Effector memory CD4-positive, alpha-beta T cell (primary cell): ENCODE measurements at regions not wholly inside any gene's neighbourhood (a gene's known extent, or its start where the extent isn't known, plus 50 kb on each side); places are given as distances from the start of the nearest gene placed in this dataset.

Experiments used
- DNase-seq, 3 donors: peaks; one replicate each; pipeline ENCODE4 v3.0.0-alpha.2; 2020
- H3K27ac ChIP-seq: 2 replicates; pipeline ENCODE4 v1.7.0; 2013; ENCODE audit warnings: mild to moderate bottlenecking, low read length, moderate library complexity; ENCODE audit not compliant: insufficient read depth, poor library complexity, severe bottlenecking
- H3K27me3 ChIP-seq: replicated peaks from 2 replicates; pipeline ENCODE4 v1.7.0; 2013; ENCODE audit warnings: mild to moderate bottlenecking, low read length; ENCODE audit not compliant: insufficient read depth, control insufficient read depth, poor library complexity, severe bottlenecking
- H3K36me3 ChIP-seq: 2 replicates; pipeline ENCODE4 v1.7.0; 2013; ENCODE audit warnings: mild to moderate bottlenecking, low read length, moderate library complexity; ENCODE audit not compliant: control insufficient read depth, insufficient read depth
- H3K4me1 ChIP-seq: 2 replicates; pipeline ENCODE4 v1.7.0; 2013; ENCODE audit warnings: low read length, mild to moderate bottlenecking; ENCODE audit not compliant: control insufficient read depth, insufficient read depth, poor library complexity, severe bottlenecking
- H3K4me3 ChIP-seq: 2 replicates; pipeline ENCODE4 v1.7.0; 2013; ENCODE audit warnings: low read length, low read depth, mild to moderate bottlenecking; ENCODE audit not compliant: insufficient read depth, poor library complexity, severe bottlenecking
- H3K9me3 ChIP-seq: 2 replicates; pipeline ENCODE4 v1.7.0; 2013; ENCODE audit warnings: mild to moderate bottlenecking, low read length, moderate library complexity; ENCODE audit not compliant: control insufficient read depth

- Histone ChIP-seq H3K4me1 (no peaks in the 10 kb centered on the region), H3K36me3 (no peaks in the 10 kb centered on the region), H3K27me3 (no peaks in the 10 kb centered on the region), H3K27ac (no peak overlapping the region), H3K4me3 (no peak overlapping the region), H3K9me3 (no peaks in the 10 kb centered on the region)
- DNase-seq = no peak
These were observed 246.8 kb downstream of the RAD51AP2 start for GRCh38 chr2:17271416-17271815.

GRCh38 chr2:17270894-17271293 is 247.3 kb downstream of the RAD51AP2 start:
- Histone ChIP-seq H3K27me3 (no peaks in the 10 kb centered on the region), H3K27ac (no peak overlapping the region), H3K9me3 (no peaks in the 10 kb centered on the region), H3K4me3 (no peak overlapping the region), H3K36me3 (no peaks in the 10 kb centered on the region), H3K4me1 (no peaks in the 10 kb centered on the region)
- DNase-seq = no peak

GRCh38 chr2:17263570-17263968 is 254.7 kb downstream of the RAD51AP2 start:
- Histone ChIP-seq H3K4me1 (no peaks in the 10 kb centered on the region), H3K4me3 (no peak overlapping the region), H3K36me3 (no peaks in the 10 kb centered on the region), H3K27me3 (no peaks in the 10 kb centered on the region), H3K27ac (no peak overlapping the region), H3K9me3 (no peaks in the 10 kb centered on the region)
- DNase-seq = no peak

DNA sequence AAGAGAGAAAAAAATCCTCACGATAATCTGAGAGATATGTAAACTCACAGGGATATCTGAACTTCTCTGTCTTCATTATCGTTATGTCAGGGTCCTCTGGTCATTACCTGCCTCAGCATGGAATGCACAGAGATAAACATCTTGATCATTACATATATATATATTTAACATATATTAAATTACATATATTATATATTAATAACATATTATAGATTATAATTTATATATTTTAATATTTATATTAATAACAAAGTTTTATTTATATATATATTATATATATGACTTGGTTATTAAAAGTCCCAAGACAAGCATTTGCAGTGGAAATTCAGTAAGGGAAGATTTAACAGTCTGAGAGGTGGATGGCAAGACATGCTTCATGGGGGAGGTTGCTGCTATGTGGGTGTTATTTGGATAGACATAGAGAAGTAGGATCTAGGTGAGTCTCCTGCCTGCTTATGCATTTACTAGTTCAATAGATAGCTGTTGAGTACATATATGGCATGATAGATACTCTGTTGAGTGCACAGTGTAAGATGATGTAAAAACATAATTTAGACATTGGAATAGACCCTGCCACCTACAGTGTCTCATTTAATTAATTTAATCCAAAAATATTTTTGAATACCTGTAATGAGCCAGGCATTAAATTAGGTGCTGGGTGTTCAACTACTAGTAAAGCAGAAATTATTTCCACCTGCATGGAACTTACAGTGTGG is 255.2 kb downstream of the RAD51AP2 start:
- H3K9me3 ChIP-seq = no peaks in the 10 kb centered on the region
- no peak overlapping the region for H3K4me3 ChIP-seq
- no peak for DNase-seq
- H3K27me3 ChIP-seq = no peaks in the 10 kb centered on the region
- H3K27ac ChIP-seq = no peak overlapping the region
- H3K4me1 ChIP-seq = no peaks in the 10 kb centered on the region
- H3K36me3 ChIP-seq = no peaks in the 10 kb centered on the region

DNA sequence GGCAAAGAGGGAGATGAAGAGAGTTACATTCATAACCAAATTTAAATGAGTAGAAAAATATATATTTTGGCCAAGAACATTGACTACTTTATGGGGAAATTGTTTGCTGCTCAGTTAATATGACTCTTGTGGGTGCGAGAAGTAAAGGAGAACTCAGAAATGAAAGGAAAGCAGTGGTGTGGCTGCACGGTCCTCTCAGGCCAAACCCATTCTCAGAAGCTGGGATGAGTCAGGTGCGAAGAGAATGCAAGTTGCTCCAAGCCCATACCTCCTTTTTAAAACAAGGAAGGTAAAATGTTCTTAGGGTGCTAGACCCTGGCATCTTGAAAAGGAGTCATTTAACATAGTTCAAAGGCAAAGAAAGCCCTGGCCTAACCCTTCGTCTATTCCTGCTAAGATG is 258.6 kb downstream of the RAD51AP2 start:
- Histone ChIP-seq H3K9me3 (no peaks in the 10 kb centered on the region), H3K27ac (no peak overlapping the region), H3K27me3 (no peaks in the 10 kb centered on the region), H3K4me1 (no peaks in the 10 kb centered on the region), H3K36me3 (no peaks in the 10 kb centered on the region), H3K4me3 (no peak overlapping the region)
- DNase-seq = no peak

DNA sequence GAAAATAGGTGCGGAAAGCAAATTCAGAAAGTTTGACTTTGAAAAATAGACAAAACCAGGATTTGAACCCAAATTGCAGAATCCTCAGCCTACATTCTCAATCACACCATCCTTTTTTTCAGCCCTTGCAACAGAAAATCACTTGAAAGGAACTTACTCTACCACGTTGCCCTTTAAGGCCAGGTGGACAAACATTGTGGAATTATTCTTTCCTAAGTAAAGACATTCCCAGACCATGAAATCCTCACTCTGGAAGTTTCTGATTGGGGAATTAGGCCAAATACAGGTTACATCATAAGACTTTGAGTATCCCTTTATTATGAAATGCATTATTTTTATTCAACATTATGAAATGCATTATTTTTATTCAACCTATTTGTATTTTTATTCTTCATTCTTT is 259.4 kb downstream of the RAD51AP2 start:
- DNase-seq = no peak
- Histone ChIP-seq H3K27me3 (no peaks in the 10 kb centered on the region), H3K9me3 (no peaks in the 10 kb centered on the region), H3K27ac (no peak overlapping the region), H3K36me3 (no peaks in the 10 kb centered on the region), H3K4me1 (no peaks in the 10 kb centered on the region), H3K4me3 (no peak overlapping the region)

- H3K27ac ChIP-seq = no peak overlapping the region
- H3K9me3 ChIP-seq = no peaks in the 10 kb centered on the region
- H3K4me3 ChIP-seq = no peak overlapping the region
- H3K27me3 ChIP-seq = no peaks in the 10 kb centered on the region
- no peaks in the 10 kb centered on the region for H3K4me1 ChIP-seq
- no peak for DNase-seq
- H3K36me3 ChIP-seq = no peaks in the 10 kb centered on the region
These were observed 260.9 kb downstream of the RAD51AP2 start for GRCh38 chr2:17257189-17257909.

- no peak overlapping the region for H3K27ac ChIP-seq
- no peaks in the 10 kb centered on the region for H3K9me3 ChIP-seq
- no peaks in the 10 kb centered on the region for H3K4me1 ChIP-seq
- DNase-seq = no peak
- no peaks in the 10 kb centered on the region for H3K27me3 ChIP-seq
- H3K4me3 ChIP-seq = no peak overlapping the region
- H3K36me3 ChIP-seq = no peaks in the 10 kb centered on the region
These were observed 263.2 kb downstream of the RAD51AP2 start for GRCh38 chr2:17255071-17255470.

- H3K27me3 ChIP-seq = no peaks in the 10 kb centered on the region
- H3K9me3 ChIP-seq = no peaks in the 10 kb centered on the region
- H3K27ac ChIP-seq = no peak overlapping the region
- H3K4me3 ChIP-seq = no peak overlapping the region
- H3K4me1 ChIP-seq = no peaks in the 10 kb centered on the region
- DNase-seq = no peak
- H3K36me3 ChIP-seq = no peaks in the 10 kb centered on the region
These were observed 263.8 kb downstream of the RAD51AP2 start for GRCh38 chr2:17254421-17254820.

DNA sequence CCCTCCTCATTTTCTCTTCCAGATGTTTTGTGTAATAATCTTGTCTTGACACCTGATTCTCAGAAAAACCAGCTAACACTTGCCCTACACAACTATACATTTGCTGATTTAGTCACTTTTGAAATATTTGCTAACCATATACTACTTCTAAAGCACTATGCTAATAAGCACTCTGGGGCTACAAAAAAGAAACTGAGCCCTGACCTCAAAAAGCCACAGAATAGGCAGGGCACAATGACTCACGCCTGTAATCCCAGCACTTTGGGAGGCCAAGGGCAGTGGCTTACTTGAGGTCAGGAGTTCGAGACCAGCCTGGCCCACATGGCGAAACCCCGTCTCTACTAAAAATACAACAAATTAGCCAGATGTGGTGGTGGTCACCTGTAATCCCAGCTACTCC is 266.0 kb downstream of the RAD51AP2 start:
- Histone ChIP-seq H3K27ac (no peak overlapping the region), H3K4me3 (no peak overlapping the region), H3K36me3 (no peaks in the 10 kb centered on the region), H3K4me1 (no peaks in the 10 kb centered on the region), H3K9me3 (no peaks in the 10 kb centered on the region), H3K27me3 (no peaks in the 10 kb centered on the region)
- DNase-seq = no peak
